ENCODE measurements at regions not wholly inside any gene's neighbourhood (a gene's known extent, or its start where the extent isn't known, plus 50 kb on each side); places are given as distances from the start of the nearest gene placed in this dataset.

GRCh38 chr20:6685181-6685582 is 82.3 kb upstream of the BMP2 start:
- H3K79me2 ChIP-seq (ENCODE audit: insufficient read depth, low read length), result no peaks in the 10 kb centered on the region
- H2AFZ ChIP-seq (ENCODE audit: low read length), result no peak overlapping the region
- no peak overlapping the region for H4K91ac ChIP-seq (ENCODE audit: insufficient read length, low read depth, low read length)
- H2BK120ac ChIP-seq (ENCODE audit: low read depth, low read length, poor library complexity, severe bottlenecking), result no peak overlapping the region
- H3K27me3 ChIP-seq (ENCODE audit: insufficient read depth, low read length), result no peaks in the 10 kb centered on the region
- Mint-ChIP-seq H3K27ac (no peak overlapping the region), H3K36me3 (ENCODE audit: insufficient read depth in 1 of 3, low read depth in 3 of 3) (no peaks in the 10 kb centered on the region), H3K4me1 (peaks cover 0 to 7% of the 10 kb centered on the region in 2 experiments; a peak in 1 of 4 replicates), H3K9me3 (no peaks in the 10 kb centered on the region), H3K4me3 (no peak overlapping the region), H3K27me3 (ENCODE audit: low read depth) (no peaks in the 10 kb centered on the region)
- no peaks in the 10 kb centered on the region for H4K20me1 ChIP-seq (ENCODE audit: control insufficient read depth, insufficient read depth, insufficient read length)
- no peak for DNase-seq
- H3K9me3 ChIP-seq (ENCODE audit: control insufficient read depth, low read depth, low read length), result no peaks in the 10 kb centered on the region
- H3K4ac ChIP-seq (ENCODE audit: low read depth, low read length), result no peak overlapping the region
- H3K79me1 ChIP-seq (ENCODE audit: insufficient read depth, low read depth, low read length, poor library complexity, severe bottlenecking), result no peaks in the 10 kb centered on the region
- H3K4me2 ChIP-seq (ENCODE audit: insufficient read depth, insufficient read length, low read length), result no peak overlapping the region
- no peak overlapping the region for H2BK15ac ChIP-seq (ENCODE audit: low read depth, low read length)
- no peak overlapping the region for H3K56ac ChIP-seq (ENCODE audit: insufficient read length, low read depth, low read length)
- no peak overlapping the region for H3K23ac ChIP-seq (ENCODE audit: insufficient read length, low read depth, low read length)
- H3K23me2 ChIP-seq (ENCODE audit: insufficient read length, low read depth, low read length, poor library complexity, severe bottlenecking), result no peaks in the 10 kb centered on the region
- H2BK20ac ChIP-seq (ENCODE audit: low read depth, low read length, poor library complexity, severe bottlenecking), result no peak overlapping the region
- no peak overlapping the region for H2BK5ac ChIP-seq (ENCODE audit: insufficient read length, low read length)
- no peak overlapping the region for H4K5ac ChIP-seq (ENCODE audit: insufficient read length, low read depth, low read length)
- no peaks in the 10 kb centered on the region for H3K4me1 ChIP-seq (ENCODE audit: insufficient read depth, low read length)
- H3T11ph ChIP-seq (ENCODE audit: low read length), result no peak overlapping the region
- no peak overlapping the region for H2BK12ac ChIP-seq (ENCODE audit: insufficient read length, low read depth, low read length)
- H3K14ac ChIP-seq (ENCODE audit: insufficient read depth, low read length), result no peak overlapping the region
- H3K27ac ChIP-seq (ENCODE audit: insufficient read length, low read depth, low read length), result no peak overlapping the region
- WGBS (ENCODE audit: extremely low coverage, insufficient read length, low lambda C conversion rate), result no CpG with 5 or more reads among the region's 5 CpGs
- H4K8ac ChIP-seq (replicated peaks; ENCODE audit: insufficient read length, low read depth, low read length), result no peak overlapping the region
- no peak for TF ChIP-seq CTCF (conservative IDR thresholded peaks at IDR 0.05)
- H3K9ac ChIP-seq (ENCODE audit: extremely low read depth, insufficient read length, low read length), result no peak overlapping the region
- no peak overlapping the region for H3K18ac ChIP-seq (ENCODE audit: insufficient read length, low read depth, low read length)
- H2AK5ac ChIP-seq (ENCODE audit: insufficient read length, low read length), result peak overlapping the region; percentile 68

All from H9 (cell line).